ENCODE measurements at regions not wholly inside any gene's neighbourhood (a gene's known extent, or its start where the extent isn't known, plus 50 kb on each side); places are given as distances from the start of the nearest gene placed in this dataset.
A peak's percentile ranks its signal among the peaks of the same experiment; 100 is the strongest.

DNA sequence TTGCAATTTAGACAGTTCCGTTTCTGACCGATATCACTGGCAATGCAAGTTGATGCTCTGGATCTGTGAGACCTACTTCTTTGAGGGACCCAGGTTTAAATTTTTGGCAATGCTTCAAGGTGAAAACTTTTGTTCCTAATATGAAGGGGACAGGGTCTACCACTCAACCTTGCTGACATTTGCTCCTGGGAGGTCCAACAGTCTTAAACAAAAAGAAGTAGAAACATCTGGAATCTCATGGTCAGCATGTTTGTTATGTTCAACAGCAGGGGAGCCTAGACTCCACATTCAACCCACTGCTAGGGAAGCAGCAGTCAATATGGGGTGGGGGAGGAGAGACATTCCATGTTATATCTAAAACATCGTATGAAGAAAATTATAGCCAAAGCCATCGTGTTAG is 196.4 kb downstream of the SIM1 start:
- DNase-seq (ENCODE audit: low read depth, low spot score) = no peak

DNA sequence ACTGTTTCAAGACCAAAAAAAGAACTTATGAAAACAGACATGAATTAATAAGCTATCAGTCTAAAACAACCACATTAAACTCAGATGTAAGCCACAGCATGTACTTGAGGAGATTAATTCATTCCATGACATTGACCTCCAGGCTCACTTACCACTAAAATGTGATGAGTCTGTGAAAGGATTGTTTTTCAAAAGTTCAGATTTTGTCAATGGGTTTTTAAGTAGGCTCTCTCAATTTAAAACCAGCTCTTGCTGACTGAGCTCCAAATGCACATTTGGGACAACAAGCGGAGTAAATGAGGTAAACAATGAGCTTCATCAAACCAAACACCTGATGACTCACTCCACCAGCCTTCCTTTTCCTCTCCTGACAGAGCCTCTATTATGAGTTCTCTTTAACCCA is 197.0 kb downstream of the SIM1 start:
- no peak for DNase-seq (ENCODE audit: low read depth, low spot score)

DNA sequence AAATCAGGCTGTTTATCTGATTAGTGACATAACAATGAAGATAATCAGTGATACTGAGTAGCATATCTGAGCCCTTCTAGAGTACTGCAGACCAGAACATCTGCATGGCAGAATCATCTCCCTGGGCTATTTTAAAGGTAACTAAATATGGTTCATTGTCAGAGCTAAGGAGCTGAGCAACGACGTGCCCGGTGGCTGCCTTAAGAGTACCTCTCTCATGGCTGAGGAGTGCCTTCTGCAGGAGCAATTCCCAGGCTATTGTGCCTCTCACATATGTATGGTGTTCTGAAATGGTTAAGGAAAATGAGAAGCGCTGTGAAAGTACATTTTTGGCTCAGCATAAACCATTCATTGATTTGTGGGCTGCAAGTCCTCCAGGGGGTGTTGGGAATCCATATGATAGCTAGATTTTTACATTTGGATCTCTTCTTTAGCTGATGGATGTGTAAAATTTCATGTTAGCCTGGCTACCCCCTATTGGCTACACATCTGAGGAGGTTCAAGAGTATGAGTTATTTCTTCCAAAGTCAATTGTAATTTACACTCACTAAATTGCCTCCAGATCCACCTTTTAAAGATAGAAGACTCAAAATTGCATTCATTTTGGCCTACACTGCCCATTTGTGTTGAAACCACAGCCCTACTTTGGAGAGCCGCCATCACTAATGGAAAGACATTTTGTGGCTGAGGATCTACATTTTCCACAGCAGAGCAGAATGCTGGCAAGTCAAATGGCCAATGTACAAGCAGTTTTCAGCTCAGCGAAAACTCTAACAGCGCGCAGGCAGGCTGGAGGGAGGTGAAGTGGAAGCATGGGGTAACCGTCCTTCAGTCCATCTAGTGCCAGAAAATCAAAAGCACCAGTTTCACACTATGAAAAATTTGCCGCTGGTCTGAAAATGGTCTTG is 198.0 kb downstream of the SIM1 start:
- no peak for DNase-seq (ENCODE audit: low read depth, low spot score)

DNA sequence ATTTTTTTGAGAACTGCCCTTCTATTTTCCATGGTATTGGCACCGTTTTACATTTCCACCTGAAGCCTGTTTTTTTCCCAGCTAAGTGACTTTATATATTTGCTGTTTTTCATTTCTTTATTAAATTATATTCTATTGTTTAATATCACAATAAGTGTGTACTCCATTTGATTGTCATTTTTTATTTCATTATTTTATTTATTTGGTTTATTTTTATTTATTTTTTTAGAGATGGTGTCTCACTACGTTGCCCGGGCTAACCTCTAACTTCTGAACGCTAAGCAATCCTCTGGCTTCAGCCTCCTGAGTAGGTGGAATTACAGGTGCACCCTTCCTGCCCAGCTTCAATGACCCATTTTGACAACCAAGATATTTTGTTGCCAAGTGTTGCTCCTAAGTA is 202.6 kb downstream of the SIM1 start:
- DNase-seq (ENCODE audit: low read depth, low spot score) = no peak

DNA sequence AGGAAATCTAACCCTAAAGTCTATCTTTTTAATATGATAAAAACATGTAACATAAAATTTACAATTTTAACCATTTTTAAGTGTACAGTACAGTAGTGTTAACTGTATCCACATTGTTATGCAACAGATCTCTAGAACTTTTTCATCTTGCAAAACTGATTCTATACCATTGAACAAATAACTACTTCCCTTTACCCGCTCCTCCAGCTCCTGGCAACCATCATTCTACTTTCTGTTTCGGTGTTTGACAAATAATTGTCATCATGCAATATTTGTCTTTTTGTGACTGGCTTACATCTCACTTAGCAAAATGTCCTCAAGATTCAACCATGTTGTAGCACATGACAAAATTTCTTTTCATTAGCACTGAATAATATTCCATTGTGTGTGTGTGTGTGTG is 203.2 kb downstream of the SIM1 start:
- DNase-seq (ENCODE audit: low read depth, low spot score) = no peak

DNA sequence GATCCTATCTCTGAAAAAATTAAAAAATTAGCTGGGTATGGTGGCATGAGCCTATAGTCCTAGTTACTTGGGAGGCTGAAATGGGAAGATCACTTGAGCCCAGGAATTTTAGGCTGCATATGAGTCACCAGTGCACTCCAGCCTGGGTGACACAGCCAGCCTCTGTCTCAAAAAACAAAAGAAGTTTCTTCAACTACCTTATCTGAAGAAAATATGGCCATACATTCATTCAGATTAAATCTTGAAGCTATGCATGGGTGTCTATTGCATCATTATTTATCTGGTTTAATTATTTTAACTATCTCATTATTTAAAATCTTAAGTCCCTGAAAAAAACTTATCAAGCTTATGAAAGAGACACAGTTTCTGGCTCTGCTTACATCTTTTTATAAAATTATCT is 204.1 kb downstream of the SIM1 start:
- DNase-seq (ENCODE audit: low read depth, low spot score) = no peak

DNA sequence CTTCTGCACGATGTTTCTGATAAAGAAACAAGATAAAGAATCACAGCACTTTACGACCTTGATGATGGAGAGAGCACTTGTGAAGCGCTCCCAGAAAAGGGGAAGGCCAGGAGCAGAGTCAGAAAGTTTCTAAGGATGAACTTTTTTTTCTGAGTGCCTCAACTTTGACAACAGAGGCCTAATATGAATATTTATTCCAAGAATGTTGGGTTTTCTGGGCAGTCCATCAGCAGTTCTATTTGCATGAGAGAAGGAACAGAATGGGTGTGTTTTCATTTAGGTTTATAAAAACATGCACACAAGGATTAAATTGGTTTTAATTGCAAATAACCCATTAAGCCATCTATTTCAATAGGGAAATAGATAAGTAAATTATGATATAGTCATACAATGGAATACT is 204.9 kb downstream of the SIM1 start:
- DNase-seq (ENCODE audit: low read depth, low spot score) = no peak

DNA sequence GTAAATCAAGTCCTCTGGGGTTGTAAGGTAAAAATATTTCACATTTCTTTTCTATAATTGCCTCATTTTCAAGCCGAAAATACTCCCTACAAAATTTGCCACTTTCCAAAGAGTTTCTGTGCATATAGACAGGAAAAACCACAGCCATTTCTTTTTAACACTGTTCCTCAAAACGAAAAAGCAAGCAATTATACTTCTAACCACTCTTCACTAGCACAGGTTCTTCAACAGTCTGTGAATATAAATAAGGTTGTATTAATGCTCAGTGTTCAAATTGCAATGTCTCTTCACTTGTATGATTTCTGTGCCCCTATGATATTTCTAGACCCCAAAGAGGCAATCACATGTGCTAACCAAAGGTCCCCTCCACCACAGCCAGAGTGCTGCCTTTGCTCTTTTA is 206.0 kb downstream of the SIM1 start:
- DNase-seq (ENCODE audit: low read depth, low spot score) = no peak

DNA sequence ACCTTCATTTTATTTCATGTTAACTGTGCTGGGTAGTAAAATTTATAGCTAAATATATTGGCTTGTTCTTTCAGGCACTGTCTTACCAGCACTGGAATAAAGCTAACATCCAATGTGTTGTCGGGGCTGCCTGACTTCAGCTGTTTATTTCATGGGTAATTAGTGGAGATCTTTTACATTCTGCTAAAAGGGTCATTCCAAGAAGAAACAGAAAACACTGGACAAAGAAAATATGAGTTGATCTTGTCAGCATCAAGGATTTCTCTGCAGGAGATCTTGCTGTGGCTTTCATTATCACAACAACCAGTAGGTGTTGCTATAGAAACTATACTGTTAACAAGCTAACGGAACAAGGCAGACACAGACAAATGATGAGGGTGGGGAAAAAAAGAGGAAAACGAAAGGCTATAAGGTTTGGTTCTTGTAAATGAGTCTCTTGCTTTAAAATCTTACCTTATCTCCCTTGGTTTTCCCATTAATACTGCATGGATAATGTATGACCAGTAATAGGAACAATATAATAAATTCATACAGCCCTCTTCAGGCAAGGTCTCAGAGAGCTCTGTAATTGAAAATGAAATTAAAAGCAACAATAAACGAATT is 206.8 kb downstream of the SIM1 start:
- peak; percentile 36 for DNase-seq (ENCODE audit: low read depth, low spot score)

DNA sequence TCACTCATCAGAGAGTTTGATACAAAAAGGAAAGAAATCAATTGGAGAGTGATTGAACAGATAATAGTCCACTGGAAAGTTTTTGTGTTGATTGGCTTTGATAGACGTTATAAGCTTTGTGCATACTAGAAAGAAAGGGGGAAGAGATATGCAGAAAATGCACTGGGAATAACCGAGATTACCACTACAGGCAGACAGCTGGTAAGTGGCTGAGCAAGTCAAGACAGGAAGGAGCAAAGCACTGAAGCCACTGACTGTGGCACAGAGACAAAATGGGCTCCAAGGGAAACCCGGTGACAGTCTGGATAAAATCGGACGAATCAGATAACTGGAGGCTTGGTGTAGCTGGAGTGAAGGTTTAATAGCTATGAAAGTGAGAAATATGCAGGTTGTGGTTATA is 209.0 kb downstream of the SIM1 start:
- no peak for DNase-seq (ENCODE audit: low read depth, low spot score)

DNA sequence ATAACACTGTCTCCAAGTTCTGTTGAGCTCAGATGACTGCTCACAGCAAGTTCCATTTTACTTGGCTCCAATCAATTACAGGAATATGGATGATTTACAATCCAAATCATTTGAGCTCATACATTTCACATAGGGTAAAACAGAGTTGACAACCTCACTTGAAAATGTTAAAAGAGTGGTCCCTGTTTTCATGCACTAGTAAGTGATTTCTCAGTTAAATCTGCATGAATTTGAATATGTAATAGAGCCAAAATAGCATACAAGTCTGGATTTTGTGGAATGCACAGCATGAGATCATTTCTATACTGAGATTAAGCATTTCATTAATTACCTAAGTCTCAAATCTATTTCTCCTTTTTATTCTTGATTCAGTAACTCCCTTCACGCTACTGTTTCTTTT is 217.6 kb downstream of the SIM1 start:
- no peak for DNase-seq (ENCODE audit: low read depth, low spot score)

DNA sequence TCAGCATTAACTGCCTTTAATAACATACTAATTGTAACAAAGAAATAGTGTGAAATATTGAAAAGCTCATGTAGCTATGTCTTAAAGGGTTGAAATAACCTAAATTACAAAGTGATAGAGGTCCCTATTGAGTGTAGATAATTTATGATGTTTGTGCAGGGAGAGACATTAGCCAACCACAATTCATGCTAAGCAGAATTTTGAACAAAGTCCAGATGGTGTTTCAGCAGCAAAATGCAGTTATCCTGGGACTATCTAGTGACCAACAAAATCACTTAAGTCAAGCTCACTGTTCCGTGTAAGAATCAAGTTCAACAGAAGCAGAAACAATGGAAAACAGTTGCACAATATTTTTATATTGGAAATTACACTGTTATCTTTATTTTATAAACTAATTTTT is 218.5 kb downstream of the SIM1 start:
- no peak for DNase-seq (ENCODE audit: low read depth, low spot score)

DNA sequence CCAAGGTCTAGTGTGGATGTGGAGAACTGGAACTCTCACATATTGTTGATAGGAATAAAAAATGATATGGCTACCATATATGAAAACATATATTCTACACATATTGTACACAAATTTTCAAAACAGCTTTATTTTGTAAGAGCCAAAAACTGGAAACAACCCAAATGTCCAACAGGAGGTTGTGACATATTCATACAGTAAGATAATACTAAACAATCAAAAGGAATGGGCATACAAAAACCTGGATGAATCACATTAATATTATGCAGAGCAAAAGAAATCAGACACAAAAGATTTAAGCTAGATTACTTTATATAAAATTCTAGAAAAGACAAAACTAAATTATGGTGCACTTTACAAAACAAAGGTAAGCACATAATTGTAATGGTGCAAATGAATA is 223.9 kb downstream of the SIM1 start:
- DNase-seq (ENCODE audit: low read depth, low spot score) = no peak

DNA sequence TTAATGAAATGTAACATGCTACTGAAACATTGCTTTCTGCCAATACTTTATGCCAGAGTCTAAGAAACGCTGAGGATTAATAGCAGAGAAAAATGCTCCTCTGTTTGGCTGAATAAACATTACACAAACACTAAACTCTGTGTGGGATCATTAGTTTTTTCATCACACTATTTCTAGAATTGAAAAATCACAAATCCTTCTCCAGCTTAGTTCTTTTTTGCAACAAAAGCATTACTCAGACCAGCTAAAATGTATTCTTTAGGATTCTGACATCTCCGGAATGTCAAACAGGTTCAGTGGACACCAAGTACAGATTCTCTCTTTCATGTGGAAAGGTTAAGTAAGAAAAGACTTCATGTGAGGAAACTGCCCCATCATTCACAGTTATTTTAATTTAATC is 226.9 kb downstream of the SIM1 start:
- no peak for DNase-seq (ENCODE audit: low read depth, low spot score)

DNA sequence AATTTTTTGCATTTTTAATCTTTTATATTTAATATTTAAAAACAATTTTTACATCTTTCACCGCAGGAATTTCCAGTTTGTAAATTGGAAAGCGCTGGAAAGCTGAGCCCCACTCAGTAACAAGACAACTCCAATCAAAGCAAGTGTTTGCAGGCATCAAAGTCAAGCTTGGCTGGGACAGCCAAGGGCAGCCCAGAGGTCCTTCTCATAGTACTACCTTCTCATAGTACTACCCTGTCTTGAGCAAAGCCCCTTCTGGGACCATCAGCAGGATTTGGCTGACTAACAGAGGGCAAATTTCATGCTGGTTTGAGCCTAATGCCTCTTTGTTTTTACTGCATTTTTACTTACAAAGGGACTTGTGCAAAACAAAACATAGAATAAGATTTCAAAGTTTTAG is 228.3 kb downstream of the SIM1 start:
- no peak for DNase-seq (ENCODE audit: low read depth, low spot score)

DNA sequence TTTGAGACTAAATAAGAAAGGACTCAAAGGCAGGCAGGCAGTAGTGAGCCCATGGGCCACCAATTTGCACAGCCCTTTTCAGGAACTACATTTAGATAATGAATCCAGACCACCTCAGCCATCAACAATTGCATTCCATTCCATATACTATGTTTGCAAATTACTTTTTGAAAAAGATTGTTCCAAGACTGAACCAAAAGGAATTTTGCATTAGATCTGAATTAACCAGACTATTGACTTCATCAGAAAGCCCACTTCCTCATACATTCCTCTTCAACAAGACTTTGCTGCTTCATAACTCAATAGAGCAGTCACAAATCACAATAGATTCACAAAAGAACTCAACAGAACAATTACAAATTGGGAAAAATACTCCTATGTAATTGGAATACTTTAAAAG is 229.1 kb downstream of the SIM1 start:
- DNase-seq (ENCODE audit: low read depth, low spot score) = no peak

DNA sequence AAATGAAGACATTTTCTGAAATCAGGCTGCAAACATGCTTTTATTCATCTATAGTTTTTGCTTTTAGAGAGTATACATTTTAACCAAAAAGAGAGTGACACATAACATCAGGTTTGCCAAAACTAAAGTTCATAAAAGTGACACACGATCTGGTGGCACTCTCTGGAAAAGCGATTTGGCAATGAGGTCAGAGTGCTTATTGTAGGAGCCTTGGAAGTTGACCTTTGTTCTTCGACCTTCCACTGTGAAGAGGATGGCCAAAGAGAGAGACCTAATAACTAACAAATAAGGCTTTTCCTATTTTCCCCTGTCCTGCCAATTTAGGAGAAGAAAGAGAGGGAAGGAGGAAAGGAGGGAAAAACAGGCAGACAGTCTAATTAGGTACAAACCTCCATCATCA is 230.1 kb downstream of the SIM1 start:
- DNase-seq (ENCODE audit: low read depth, low spot score) = no peak

DNA sequence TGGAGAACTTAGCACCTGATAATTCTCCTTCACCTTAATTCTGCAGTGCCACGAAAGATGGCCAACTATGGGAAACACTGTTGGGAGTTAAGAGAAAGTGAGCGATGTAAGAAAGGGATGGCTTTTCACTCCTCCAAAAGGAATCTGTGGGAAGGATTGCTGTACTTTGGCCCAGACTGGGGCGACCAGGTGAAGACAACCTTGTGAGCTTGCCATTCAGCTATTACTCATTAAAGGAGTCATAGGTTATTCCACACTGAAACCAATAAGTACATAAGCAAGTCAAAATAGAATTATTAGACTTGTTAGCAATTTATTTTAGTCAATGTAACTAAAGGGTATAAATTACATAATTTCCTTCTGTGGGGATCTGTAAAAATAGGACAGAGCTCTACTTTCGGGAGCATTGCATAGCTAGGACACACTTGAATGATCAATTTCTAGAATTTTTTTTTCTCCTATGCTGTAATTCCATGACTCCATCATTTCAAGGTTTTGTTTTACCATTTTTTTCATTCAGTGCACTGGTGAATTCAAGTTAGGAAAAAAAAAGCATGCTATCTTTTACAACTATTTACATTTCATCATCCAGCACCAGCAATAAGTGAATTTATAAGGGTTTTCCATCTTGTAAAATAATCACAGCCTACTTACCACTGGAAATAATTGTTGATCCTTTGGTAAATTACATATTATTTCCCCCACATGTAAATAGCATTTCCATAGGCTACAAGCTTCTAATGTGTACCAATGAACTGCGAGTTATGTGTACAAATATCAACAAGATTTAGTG is 231.7 kb downstream of the SIM1 start:
- DNase-seq (ENCODE audit: low read depth, low spot score) = no peak

DNA sequence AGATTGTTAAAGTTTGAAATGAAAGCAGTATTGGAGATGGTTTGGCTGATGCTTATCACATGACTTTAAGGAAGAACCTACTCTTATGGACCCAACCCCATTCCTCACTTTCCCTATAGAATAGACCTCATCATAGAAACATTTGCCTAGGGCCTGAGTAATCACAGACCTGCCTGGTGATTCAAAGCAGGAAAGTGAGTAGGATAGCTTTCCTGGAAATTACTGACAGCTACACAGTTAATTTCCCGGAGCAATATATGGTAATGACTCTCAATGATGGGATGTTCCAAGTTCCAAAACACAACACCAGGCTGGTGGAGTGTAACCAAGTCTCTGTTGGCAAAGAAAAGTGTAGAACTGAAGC is 233.8 kb downstream of the SIM1 start:
- DNase-seq (ENCODE audit: low read depth, low spot score) = no peak

DNA sequence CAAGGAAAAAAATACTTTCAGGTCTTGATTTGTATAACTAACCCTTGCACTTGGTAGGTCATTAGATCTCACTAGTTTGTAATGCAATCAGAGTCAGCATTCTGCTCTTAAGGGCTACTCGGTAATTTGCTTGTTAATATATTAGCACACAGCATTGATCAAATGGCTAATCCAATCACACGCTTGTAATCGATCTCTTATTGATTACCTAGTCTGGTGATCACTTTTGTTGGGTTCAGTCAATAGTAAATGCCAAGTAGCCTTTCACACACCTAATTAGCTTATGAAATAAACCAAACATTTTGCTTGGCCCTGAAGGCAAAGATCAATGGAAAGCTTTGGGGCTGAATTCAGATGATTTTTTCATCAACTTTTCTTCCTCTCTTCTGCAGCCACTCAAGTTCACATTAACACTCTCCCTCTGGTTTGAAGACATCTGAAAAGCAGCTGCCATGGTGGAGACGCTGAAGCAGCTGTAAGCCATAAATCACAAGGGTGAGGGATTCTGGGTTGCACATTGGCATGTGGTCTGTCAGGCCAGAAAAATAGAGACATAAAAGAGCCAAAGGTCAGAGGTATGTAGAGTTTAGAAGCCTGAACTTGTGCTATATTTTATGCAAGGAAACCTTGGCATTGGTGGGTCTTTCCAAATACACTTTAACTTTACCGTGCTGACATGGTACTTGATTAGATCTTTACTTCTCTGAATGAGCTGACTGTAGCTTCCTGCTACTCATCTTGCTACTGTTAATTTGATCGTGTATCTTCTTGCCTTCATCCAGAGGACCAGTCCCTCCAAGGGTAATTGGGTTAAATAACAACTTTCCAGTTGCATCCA is 234.4 kb downstream of the SIM1 start:
- DNase-seq (ENCODE audit: low read depth, low spot score) = no peak

DNA sequence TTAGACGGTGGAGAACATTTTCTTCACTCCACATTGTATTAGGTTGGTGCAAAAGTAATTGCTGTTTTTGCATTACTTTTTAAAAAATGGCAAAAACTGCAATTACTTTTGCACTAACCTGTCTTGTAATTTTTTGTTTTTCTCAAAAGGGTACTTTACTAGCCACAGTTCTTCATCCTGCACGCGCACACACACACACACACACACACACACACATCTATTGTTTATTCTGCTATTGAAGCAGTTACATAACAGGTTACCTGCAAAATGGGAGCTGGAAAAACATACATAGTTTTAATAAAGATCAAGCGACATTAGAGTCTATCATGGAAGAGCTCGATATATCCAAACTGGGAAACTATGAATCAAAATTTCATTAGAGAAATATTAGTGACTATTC is 235.2 kb downstream of the SIM1 start:
- no peak for DNase-seq (ENCODE audit: low read depth, low spot score)

Data from brain pericyte (primary cell).